ENCODE measurements at regions not wholly inside any gene's neighbourhood (a gene's known extent, or its start where the extent isn't known, plus 50 kb on each side); places are given as distances from the start of the nearest gene placed in this dataset.

GRCh38 chr16:85188822-85189672 lies 76.8 kb upstream of the CIBAR2 start:
- DNase-seq, result no peak

DNA sequence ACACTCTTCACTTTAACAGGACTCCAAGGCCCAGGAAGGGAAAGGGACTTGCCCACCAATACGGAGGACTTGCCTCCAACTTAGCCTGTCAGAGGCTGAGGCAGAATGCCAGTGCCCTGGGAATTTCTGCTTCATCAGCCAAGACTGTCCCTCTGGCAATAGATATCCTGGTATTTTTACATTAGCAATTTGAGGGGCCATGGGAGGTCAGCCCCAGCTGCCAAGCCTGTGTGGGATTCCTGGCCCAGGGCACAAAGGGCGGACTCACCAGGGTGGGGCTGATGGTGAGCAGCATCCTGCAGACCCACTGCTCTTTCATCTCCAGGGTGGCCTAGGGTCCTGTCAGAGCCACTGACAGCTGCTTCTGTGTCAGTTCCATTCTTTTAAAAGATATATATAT lies 78.3 kb upstream of the CIBAR2 start:
- DNase-seq, result no peak

GRCh38 chr16:85191341-85191965 lies 79.2 kb upstream of the CIBAR2 start:
- DNase-seq, result no peak

DNA sequence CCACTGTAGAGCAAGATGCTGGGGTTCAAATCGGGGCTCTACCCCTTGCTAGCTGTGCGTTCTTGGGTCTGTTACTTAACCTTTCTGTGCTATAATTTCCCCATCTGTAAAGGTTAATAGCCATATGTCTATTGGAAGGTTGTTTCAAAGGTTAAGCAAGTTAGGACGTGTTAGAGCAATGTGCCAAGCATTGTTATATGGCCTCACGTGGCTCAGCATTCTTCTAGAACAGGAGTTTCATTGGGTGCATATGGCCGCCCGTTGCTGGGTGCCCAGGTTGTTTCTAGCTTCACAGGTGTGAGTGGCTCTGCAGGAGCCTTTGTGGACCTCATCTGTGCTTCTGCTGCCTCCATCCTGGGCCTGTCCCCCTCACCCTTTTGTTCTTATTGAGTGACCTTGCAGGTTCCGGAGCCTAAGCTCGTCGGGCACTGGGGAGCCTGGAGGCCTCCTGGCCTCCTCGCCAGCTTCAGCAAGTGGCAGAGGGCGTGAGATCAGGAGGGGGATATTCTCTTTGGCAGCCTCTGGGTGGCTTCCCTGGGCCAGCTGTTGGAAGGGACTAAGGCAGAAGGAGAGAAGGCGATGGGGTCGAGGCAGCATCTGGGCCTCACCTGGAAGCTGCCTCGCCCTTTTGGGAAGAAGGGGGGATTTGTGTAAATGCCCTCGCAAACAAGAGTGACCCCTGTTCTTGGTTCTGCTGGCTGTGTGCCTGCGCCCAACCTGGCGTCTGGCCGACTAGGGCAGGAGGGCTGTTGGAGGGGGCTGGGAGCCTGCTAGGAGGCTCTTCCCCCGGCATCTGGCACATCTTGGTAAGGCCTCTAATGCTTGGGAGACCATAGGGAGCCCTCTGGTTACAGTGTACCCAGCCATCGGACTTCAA lies 80.2 kb upstream of the CIBAR2 start:
- no peak for DNase-seq

GRCh38 chr16:85193115-85193493 lies 80.8 kb upstream of the CIBAR2 start:
- DNase-seq, result no peak

DNA sequence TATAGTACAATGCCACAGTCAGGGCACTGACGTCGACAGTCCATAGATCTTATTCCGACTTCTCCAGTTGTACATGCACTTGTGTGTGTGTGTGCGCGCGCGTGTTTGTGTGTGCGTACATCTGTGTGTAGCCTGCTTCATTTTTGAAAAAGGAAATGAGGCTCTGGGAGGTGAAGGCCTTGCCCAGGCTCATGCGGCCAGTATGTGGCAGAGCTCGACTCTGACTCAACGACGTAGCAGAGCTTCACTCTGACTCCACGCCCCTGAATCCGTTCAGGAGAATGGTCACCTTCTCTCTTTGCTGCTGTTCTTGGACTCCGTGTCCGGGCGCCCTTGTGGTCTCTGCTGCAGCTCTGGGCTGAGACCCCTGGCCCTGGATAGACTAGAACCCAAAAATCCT lies 81.6 kb upstream of the CIBAR2 start:
- no peak for DNase-seq

GRCh38 chr16:85194307-85195270 lies 82.3 kb upstream of the CIBAR2 start:
- no peak for DNase-seq

DNA sequence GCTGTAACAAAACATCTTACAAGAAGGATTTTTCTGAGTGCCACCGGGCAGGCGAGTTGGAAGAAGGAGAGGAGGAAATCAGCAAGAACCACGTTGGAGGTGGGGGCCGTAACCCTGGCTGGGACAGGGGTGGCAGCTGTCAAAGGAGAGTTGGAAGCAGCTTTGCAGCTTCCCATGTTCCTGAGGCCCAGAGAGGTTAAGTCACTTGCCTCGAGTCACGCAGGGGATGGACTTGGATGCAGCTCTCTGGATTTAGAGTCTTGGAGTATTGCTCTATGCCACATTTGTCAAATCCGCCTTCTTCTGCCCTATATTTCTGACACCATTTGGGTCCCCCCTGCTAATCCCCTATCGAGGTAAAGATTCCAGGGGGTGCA lies 83.0 kb upstream of the CIBAR2 start:
- DNase-seq, result no peak

- no peak for DNase-seq
Measured at GRCh38 chr16:85195900-85196772, 83.9 kb upstream of the CIBAR2 start.

- no peak for DNase-seq
Measured at GRCh38 chr16:85196976-85197375, 84.7 kb upstream of the CIBAR2 start.

DNA sequence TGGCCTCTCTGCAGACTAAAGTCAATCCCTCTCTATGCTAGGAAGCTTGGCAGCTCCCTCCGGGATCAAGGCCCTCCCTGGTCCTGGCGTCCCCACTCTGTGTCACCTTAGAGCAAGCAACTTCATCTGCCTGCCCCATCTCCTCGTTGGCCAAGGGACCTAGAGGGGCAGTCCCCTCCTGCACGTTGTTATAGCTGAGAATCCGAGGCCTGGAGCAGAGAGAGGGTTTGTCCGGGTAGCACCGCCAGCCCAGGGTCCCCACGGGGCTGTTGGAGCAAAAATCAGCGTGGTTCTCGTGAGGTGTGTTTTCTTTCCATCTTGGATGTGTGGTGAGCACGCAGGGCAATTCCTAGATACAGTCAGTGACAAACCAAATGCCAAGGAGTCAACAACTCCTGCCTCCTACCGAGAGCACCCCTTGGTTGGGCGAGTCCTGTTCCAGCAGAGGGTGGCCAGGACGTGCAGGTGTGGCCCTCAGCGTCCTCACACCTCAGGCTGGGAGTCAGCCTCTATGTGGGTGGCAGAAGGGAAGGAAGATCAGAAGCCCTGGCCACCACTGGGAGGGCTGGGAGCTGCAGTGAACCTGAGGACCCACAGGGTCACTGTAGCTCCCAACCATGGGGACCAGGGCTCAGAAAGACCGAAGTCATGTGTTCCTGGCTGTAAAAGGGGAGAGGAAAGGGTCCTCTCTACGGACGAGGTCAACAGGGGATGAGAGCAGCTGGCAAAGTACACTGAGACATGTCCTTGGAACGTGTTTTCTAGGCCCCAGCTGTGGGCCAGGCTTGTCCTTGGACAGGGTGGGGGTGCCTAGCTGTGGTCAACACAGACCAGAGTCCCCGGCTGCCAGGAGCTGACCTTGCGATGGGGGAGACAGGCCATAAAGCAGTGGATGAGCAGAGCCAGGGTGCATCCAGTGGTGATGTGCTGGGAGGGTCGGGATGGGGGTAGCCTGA lies 85.6 kb upstream of the CIBAR2 start:
- DNase-seq, result no peak

GRCh38 chr16:85199069-85199725 lies 86.9 kb upstream of the CIBAR2 start:
- DNase-seq, result no peak

GRCh38 chr16:85199880-85200279 lies 87.6 kb upstream of the CIBAR2 start:
- DNase-seq, result no peak

- no peak for DNase-seq
Measured at GRCh38 chr16:85200471-85201278, 88.4 kb upstream of the CIBAR2 start.

DNA sequence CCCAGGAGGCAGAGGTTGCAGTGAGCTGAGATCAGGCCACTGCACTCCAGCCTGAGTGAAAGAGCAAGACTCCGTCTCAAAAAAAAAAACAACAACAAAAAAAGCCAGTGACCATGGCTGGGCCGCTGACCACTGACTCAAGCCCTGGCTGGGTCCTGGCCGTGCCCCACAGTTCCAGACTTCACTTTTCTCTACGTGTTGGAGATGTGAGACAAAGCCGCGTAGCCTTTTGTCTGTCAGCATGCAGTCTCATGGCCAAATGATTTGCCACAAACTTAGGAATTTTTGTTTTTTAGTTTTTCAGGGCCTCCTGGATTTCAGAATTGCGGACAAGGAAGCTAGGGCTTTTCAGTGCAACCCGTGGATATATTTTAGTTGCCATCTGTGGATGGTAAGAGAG lies 89.3 kb upstream of the CIBAR2 start:
- no peak for DNase-seq

GRCh38 chr16:85202051-85202601 lies 89.9 kb upstream of the CIBAR2 start:
- DNase-seq, result no peak

- no peak for DNase-seq
Measured at GRCh38 chr16:85202631-85203461, 90.6 kb upstream of the CIBAR2 start.

GRCh38 chr16:85203462-85203813 lies 91.2 kb upstream of the CIBAR2 start:
- DNase-seq, result no peak
